Endodermal cell (in vitro differentiated cells): ENCODE measurements at regions not wholly inside any gene's neighbourhood (a gene's known extent, or its start where the extent isn't known, plus 50 kb on each side); places are given as distances from the start of the nearest gene placed in this dataset.

ENCODE experiments used
- DNase-seq: peaks from one replicate; pipeline ENCODE4 v3.0.0-alpha.2; 2017
- H3K27ac ChIP-seq: 2 replicates; pipeline ENCODE4 v1.5.1; 2013; ENCODE audit warnings: mild to moderate bottlenecking, low read depth, low read length, moderate library complexity
- H3K27me3 ChIP-seq: 2 replicates; pipeline ENCODE4 v1.6.1; 2013; ENCODE audit warnings: mild to moderate bottlenecking, low read length, moderate library complexity; ENCODE audit not compliant: insufficient read depth, control insufficient read depth, poor library complexity, severe bottlenecking
- H3K36me3 ChIP-seq: 2 replicates; pipeline ENCODE4 v1.7.0; 2013; ENCODE audit warnings: mild to moderate bottlenecking, low read length, moderate library complexity; ENCODE audit not compliant: control insufficient read depth, insufficient read depth
- H3K4me1 ChIP-seq: one replicate; pipeline ENCODE4 v1.7.0; 2013; ENCODE audit warnings: low read length; ENCODE audit not compliant: control insufficient read depth, insufficient read depth
- H3K4me3 ChIP-seq: 2 replicates; pipeline ENCODE4 v1.5.1; 2013; ENCODE audit warnings: mild to moderate bottlenecking, low read length, moderate library complexity
- H3K9ac ChIP-seq: 2 replicates; pipeline ENCODE4 v1.6.1; 2013; ENCODE audit warnings: mild to moderate bottlenecking, low read length, moderate library complexity; ENCODE audit not compliant: poor library complexity, severe bottlenecking; ENCODE audit errors: extremely low read depth
- H3K9me3 ChIP-seq: 2 replicates; pipeline ENCODE4 v1.6.1; 2013; ENCODE audit warnings: mild to moderate bottlenecking, low read length, moderate library complexity; ENCODE audit not compliant: control insufficient read depth
- H3K27ac Mint-ChIP-seq: 2 replicates; pipeline ENCODE4 v1.8.0; 2020; ENCODE audit warnings: mixed read lengths
- H3K27me3 Mint-ChIP-seq: 2 replicates; pipeline ENCODE4 v1.8.0; 2021; ENCODE audit warnings: mild to moderate bottlenecking, mixed read lengths; ENCODE audit not compliant: insufficient read depth
- H3K36me3 Mint-ChIP-seq: 2 replicates; pipeline ENCODE4 v1.8.0; 2020; ENCODE audit warnings: low read depth, mixed read lengths
- H3K4me1 Mint-ChIP-seq: 2 replicates; pipeline ENCODE4 v1.8.0; 2020; ENCODE audit warnings: mixed read lengths
- H3K4me3 Mint-ChIP-seq: 2 replicates; pipeline ENCODE4 v1.8.0; 2020; ENCODE audit warnings: mild to moderate bottlenecking, moderate library complexity, mixed read lengths
- H3K9me3 Mint-ChIP-seq: 2 replicates; pipeline ENCODE4 v1.8.0; 2020; ENCODE audit warnings: mild to moderate bottlenecking, mixed read lengths
- CTCF ChIP-seq: fragments of 200-600 bp; sonication (generic); conservative IDR thresholded peaks from 2 replicates; pipeline ENCODE4 v1.5.0; 2021; ENCODE audit warnings: antibody characterized with exemption, mild to moderate bottlenecking
- WGBS, 2 experiments: methylation state at CpG; one replicate each; pipeline versions ENCODE4 v1.1.5 to v1.1.7; 2013; ENCODE audit warnings: missing lambda C conversion rate in 2 of 2, mixed read lengths in 1 of 2; ENCODE audit not compliant: insufficient coverage in 1 of 2, insufficient read length in 1 of 2; 5-methylcytosine and 5-hydroxymethylcytosine counted together

GRCh38 chr2:157059036-157059435 lies 198.5 kb upstream of the GALNT5 start:
- no peak for DNase-seq
- H3K36me3 Mint-ChIP-seq, result no peaks in the 10 kb centered on the region
- H3K27me3 Mint-ChIP-seq, result no peaks in the 10 kb centered on the region
- no peaks in the 10 kb centered on the region for H3K27me3 ChIP-seq
- TF ChIP-seq CTCF, result no peak
- no peaks in the 10 kb centered on the region for H3K4me1 ChIP-seq
- H3K4me3 ChIP-seq, result no peak overlapping the region
- no peaks in the 10 kb centered on the region for H3K9me3 Mint-ChIP-seq
- H3K27ac Mint-ChIP-seq, result no peak overlapping the region
- H3K4me1 Mint-ChIP-seq, result no peaks in the 10 kb centered on the region
- H3K27ac ChIP-seq, result no peak overlapping the region
- H3K9me3 ChIP-seq, result no peaks in the 10 kb centered on the region
- no peaks in the 10 kb centered on the region for H3K36me3 ChIP-seq
- no peak overlapping the region for H3K4me3 Mint-ChIP-seq
- no peak overlapping the region for H3K9ac ChIP-seq
- WGBS, 2 experiments, result 92% methylated on average over 2 of the region's 2 CpGs; no CpG with 5 or more reads in 1 of the 2 experiments

DNA sequence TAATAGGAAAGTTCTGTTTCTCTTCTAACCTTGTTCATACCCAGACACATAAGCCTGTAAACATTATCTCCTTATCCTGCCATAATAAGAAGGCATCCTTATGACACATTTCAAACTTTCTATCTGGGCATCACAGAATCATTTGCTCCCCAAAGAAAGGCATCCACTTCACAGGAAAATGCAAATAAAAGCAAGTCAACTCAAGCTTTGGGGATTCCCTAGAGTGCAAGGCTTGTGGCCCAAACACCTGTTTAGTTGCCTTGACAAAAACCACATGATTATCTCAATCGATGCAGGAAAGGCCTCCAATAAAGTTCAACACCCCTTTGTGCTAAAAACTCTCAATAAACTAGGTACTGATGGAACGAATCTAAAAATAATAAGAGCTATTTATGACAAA lies 195.7 kb upstream of the GALNT5 start:
- H3K36me3 ChIP-seq, result no peaks in the 10 kb centered on the region
- no peaks in the 10 kb centered on the region for H3K27me3 ChIP-seq
- H3K9me3 Mint-ChIP-seq, result no peaks in the 10 kb centered on the region
- no peak overlapping the region for H3K27ac Mint-ChIP-seq
- 60 to 93% methylated on average over 1 to 2 of the region's 2 CpGs for WGBS, 2 experiments
- H3K27ac ChIP-seq, result no peak overlapping the region
- no peaks in the 10 kb centered on the region for H3K36me3 Mint-ChIP-seq
- no peak overlapping the region for H3K4me3 ChIP-seq
- no peak overlapping the region for H3K4me3 Mint-ChIP-seq
- H3K27me3 Mint-ChIP-seq, result no peaks in the 10 kb centered on the region
- peaks cover 4% of the 10 kb centered on the region for H3K4me1 ChIP-seq
- DNase-seq, result no peak
- H3K4me1 Mint-ChIP-seq, result peaks cover 5% of the 10 kb centered on the region
- H3K9ac ChIP-seq, result no peak overlapping the region
- TF ChIP-seq CTCF, result no peak
- no peaks in the 10 kb centered on the region for H3K9me3 ChIP-seq

GRCh38 chr2:157067562-157067961 lies 189.9 kb upstream of the GALNT5 start:
- H3K36me3 ChIP-seq, result no peaks in the 10 kb centered on the region
- DNase-seq, result no peak
- peaks cover 12% of the 10 kb centered on the region for H3K9me3 Mint-ChIP-seq
- H3K36me3 Mint-ChIP-seq, result no peaks in the 10 kb centered on the region
- H3K27ac Mint-ChIP-seq, result no peak overlapping the region
- H3K4me1 ChIP-seq, result peaks cover 5% of the 10 kb centered on the region
- WGBS, 2 experiments, result 91% methylated on average over 2 of the region's 2 CpGs; no CpG with 5 or more reads in 1 of the 2 experiments
- no peak overlapping the region for H3K27ac ChIP-seq
- H3K27me3 Mint-ChIP-seq, result no peaks in the 10 kb centered on the region
- H3K27me3 ChIP-seq, result no peaks in the 10 kb centered on the region
- no peak for TF ChIP-seq CTCF
- no peak overlapping the region for H3K4me3 ChIP-seq
- no peak overlapping the region for H3K9ac ChIP-seq
- no peak overlapping the region for H3K4me3 Mint-ChIP-seq
- H3K9me3 ChIP-seq, result peaks cover 8% of the 10 kb centered on the region
- H3K4me1 Mint-ChIP-seq, result peaks cover 5% of the 10 kb centered on the region
